ENCODE measurements at regions not wholly inside any gene's neighbourhood (a gene's known extent, or its start where the extent isn't known, plus 50 kb on each side); places are given as distances from the start of the nearest gene placed in this dataset.

DNA sequence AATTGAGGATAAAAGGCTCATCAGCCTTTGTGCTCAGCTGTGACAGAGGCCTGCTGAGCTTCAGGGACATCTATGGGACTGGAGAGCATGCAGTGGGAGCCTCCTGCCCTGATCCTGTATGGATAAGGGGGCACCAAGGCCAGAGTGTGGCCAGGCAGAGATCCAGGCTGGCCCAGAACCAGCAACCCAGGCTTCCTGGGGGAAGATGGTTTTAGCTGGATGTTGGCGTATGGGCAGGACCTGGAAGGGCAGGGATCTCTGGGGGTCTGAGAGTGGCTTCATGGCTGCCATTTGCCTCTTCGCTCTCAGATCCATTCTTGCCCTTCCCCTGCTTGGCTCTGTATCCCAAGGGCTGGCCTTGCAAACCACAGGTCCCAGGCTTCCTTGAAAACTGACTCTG is 169.9 kb downstream of the MACROH2A1 start:
- Histone ChIP-seq H3K36me3 (ENCODE audit: low read length) (no peaks in the 10 kb centered on the region), H3K9me3 (ENCODE audit: insufficient read depth, low read length) (no peaks in the 10 kb centered on the region), H3K9me2 (replicated peaks; ENCODE audit: insufficient read depth, low read length) (no peaks in the 10 kb centered on the region), H3K27me3 (ENCODE audit: low read length) (no peaks in the 10 kb centered on the region), H3K9ac (ENCODE audit: low read length) (no peak overlapping the region), H3K4me3 (ENCODE audit: insufficient read depth, low read length, poor library complexity, severe bottlenecking) (no peak overlapping the region), H4K20me1 (ENCODE audit: low read depth, low read length) (no peaks in the 10 kb centered on the region), H3K4me2 (ENCODE audit: low read depth, low read length, poor library complexity, severe bottlenecking) (no peak overlapping the region), H3F3A (ENCODE audit: insufficient read depth) (no peaks in the 10 kb centered on the region), H2AFZ (ENCODE audit: low read depth, low read length, severe bottlenecking) (no peak overlapping the region), H3K79me2 (ENCODE audit: insufficient read depth, low read length) (no peaks in the 10 kb centered on the region), H3K27ac (ENCODE audit: low read depth, low read length) (no peak overlapping the region)
- TF ChIP-seq, protein P1, sequence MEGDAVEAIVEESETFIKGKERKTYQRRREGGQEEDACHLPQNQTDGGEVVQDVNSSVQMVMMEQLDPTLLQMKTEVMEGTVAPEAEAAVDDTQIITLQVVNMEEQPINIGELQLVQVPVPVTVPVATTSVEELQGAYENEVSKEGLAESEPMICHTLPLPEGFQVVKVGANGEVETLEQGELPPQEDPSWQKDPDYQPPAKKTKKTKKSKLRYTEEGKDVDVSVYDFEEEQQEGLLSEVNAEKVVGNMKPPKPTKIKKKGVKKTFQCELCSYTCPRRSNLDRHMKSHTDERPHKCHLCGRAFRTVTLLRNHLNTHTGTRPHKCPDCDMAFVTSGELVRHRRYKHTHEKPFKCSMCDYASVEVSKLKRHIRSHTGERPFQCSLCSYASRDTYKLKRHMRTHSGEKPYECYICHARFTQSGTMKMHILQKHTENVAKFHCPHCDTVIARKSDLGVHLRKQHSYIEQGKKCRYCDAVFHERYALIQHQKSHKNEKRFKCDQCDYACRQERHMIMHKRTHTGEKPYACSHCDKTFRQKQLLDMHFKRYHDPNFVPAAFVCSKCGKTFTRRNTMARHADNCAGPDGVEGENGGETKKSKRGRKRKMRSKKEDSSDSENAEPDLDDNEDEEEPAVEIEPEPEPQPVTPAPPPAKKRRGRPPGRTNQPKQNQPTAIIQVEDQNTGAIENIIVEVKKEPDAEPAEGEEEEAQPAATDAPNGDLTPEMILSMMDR (IDR thresholded peaks at IDR 0.05; ENCODE audit: insufficient read depth, low read length, poor library complexity, severe bottlenecking) = no peak

DNA sequence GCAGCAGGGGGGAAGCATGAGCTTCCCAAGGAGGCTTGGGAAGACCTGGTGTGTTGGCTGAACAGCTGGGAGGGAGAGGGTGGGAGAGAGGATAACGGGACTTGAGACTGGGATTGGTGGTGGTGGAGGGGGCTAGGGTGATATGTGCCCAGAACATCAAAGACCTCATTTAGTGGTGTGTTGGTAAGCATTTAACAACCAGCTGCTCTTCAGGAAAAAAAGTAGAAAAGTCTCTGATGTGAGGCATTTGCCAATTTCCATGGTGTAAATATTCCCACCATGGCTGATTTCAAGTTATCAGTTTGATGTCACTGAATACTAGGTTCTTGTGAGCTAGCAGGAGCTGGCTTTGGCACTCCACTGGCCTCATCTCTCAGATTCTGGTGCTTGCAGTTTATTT is 170.8 kb downstream of the MACROH2A1 start:
- no peak overlapping the region for H3K4me3 ChIP-seq (ENCODE audit: insufficient read depth, low read length, poor library complexity, severe bottlenecking)
- H3K4me2 ChIP-seq (ENCODE audit: low read depth, low read length, poor library complexity, severe bottlenecking) = no peak overlapping the region
- H3K79me2 ChIP-seq (ENCODE audit: insufficient read depth, low read length) = no peaks in the 10 kb centered on the region
- H3K36me3 ChIP-seq (ENCODE audit: low read length) = no peaks in the 10 kb centered on the region
- no peaks in the 10 kb centered on the region for H4K20me1 ChIP-seq (ENCODE audit: low read depth, low read length)
- H3K9me3 ChIP-seq (ENCODE audit: insufficient read depth, low read length) = no peaks in the 10 kb centered on the region
- H3K27me3 ChIP-seq (ENCODE audit: low read length) = no peaks in the 10 kb centered on the region
- H3F3A ChIP-seq (ENCODE audit: insufficient read depth) = no peaks in the 10 kb centered on the region
- H3K9me2 ChIP-seq (replicated peaks; ENCODE audit: insufficient read depth, low read length) = no peaks in the 10 kb centered on the region
- TF ChIP-seq, protein P1 (IDR thresholded peaks at IDR 0.05; ENCODE audit: insufficient read depth, low read length, poor library complexity, severe bottlenecking) = no peak
- TF ChIP-seq EZH2phosphoT487 (conservative IDR thresholded peaks at IDR 0.05; ENCODE audit: low read length) = no peak
- no peak overlapping the region for H3K9ac ChIP-seq (ENCODE audit: low read length)
- no peak overlapping the region for H2AFZ ChIP-seq (ENCODE audit: low read depth, low read length, severe bottlenecking)
- no peak overlapping the region for H3K27ac ChIP-seq (ENCODE audit: low read depth, low read length)

DNA sequence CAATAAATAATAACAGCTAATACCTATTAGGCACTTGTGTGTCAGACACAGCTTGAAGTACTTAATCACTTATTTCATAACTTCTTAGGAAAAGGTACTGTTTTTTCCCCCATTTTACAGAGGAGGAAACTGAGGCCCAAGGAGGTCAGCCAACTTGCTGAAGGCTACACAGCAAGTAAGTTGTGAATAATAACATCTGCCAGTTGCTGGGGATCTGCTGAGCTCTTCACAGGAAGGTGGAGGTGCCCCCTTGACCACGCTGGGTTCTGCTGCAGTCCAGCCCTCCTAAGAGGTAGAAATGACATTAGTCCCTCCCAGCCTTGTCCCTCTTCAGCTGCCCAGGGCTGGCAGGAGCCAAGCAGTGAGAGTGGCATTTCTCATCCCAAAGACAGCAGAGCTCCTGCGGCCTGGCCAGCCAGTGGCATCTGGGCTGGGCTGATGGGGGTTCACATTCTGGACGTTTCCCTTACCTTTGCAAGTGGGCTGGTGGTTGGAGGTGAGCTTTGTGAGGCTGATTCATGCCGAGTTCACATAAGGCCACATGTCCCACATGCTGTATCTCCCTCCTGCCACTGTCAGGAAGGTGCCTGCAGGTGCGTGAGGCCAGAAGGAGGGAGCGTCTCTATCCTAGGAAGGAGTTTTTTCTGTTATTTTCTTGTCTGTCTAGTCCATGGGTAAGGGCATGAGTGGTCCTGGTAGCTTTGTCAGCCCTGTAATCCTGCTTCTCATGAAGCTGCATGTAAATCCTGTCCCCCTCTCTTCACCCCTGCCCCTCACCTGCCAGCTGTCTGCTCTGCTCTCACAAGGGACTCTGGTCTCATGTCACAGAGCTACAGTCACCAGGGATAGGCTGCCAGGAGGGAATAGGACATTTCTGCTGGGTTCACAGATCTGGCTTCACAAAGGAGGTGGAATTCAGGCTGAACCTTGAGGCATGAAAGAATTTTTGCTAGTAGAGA is 171.7 kb downstream of the MACROH2A1 start:
- Histone ChIP-seq H4K20me1 (ENCODE audit: low read depth, low read length) (no peaks in the 10 kb centered on the region), H3F3A (ENCODE audit: insufficient read depth) (no peaks in the 10 kb centered on the region), H3K4me3 (ENCODE audit: insufficient read depth, low read length, poor library complexity, severe bottlenecking) (no peak overlapping the region), H3K9me2 (replicated peaks; ENCODE audit: insufficient read depth, low read length) (no peaks in the 10 kb centered on the region), H3K9me3 (ENCODE audit: insufficient read depth, low read length) (no peaks in the 10 kb centered on the region), H3K79me2 (ENCODE audit: insufficient read depth, low read length) (no peaks in the 10 kb centered on the region), H3K27me3 (ENCODE audit: low read length) (no peaks in the 10 kb centered on the region), H2AFZ (ENCODE audit: low read depth, low read length, severe bottlenecking) (no peak overlapping the region), H3K4me2 (ENCODE audit: low read depth, low read length, poor library complexity, severe bottlenecking) (no peak overlapping the region), H3K27ac (ENCODE audit: low read depth, low read length) (no peak overlapping the region), H3K9ac (ENCODE audit: low read length) (no peak overlapping the region), H3K36me3 (ENCODE audit: low read length) (no peaks in the 10 kb centered on the region)
- no peak for TF ChIP-seq EZH2phosphoT487 (conservative IDR thresholded peaks at IDR 0.05; ENCODE audit: low read length)
- TF ChIP-seq, protein P1 (IDR thresholded peaks at IDR 0.05; ENCODE audit: insufficient read depth, low read length, poor library complexity, severe bottlenecking) = no peak

Measured in SU-DHL-6 (cell line).